PC-9 (cell line): ENCODE measurements at regions not wholly inside any gene's neighbourhood (a gene's known extent, or its start where the extent isn't known, plus 50 kb on each side); places are given as distances from the start of the nearest gene placed in this dataset.

Experiments
- BruUV-seq: library from RNA; stranded (reverse); fragments of 400-500 nt; replicated peaks from 2 replicates; lab custom pipeline; 2021; lab: Mats Ljungman, UMichigan
- CTCF ChIA-PET: fragments of 300-600 bp; sonication (Branson Sonifier 250); formaldehyde crosslinking; loops from one replicate; lab custom pipeline; 2022; ENCODE audit warnings: antibody characterized with exemption; lab: Charles Lee
- POLR2A ChIA-PET: fragments of 300-600 bp; sonication (Branson Sonifier 250); formaldehyde crosslinking; loops from one replicate; lab custom pipeline; 2022; ENCODE audit warnings: antibody characterized with exemption; ENCODE audit not compliant: unreplicated experiment; lab: Charles Lee
- DNase-seq, 2 experiments: peaks; one replicate each; pipeline versions ENCODE4 v3.0.0 to v3.0.0-alpha.2; 2015 to 2022; ENCODE audit warnings: mixed read lengths in 1 of 2
- H2AFZ ChIP-seq: fragments of 200-600 bp; sonication (generic); 2 replicates; pipeline ENCODE4 v1.8.1; 2017; ENCODE audit warnings: antibody characterized with exemption
- H3F3A ChIP-seq: fragments of 200-600 bp; sonication (generic); 2 replicates; pipeline ENCODE4 v1.8.1; 2017; ENCODE audit warnings: antibody characterized with exemption, mild to moderate bottlenecking, low read depth; ENCODE audit not compliant: insufficient read depth
- H3K27ac ChIP-seq: fragments of 200-600 bp; sonication (generic); 2 replicates; pipeline ENCODE4 v1.6.1; 2016; ENCODE audit warnings: mixed run types
- H3K27me3 ChIP-seq: fragments of 200-600 bp; sonication (generic); 2 replicates; pipeline ENCODE4 v1.6.1; 2016; ENCODE audit warnings: low read depth, mixed run types; ENCODE audit not compliant: insufficient read depth
- H3K36me3 ChIP-seq: fragments of 200-600 bp; sonication (generic); 2 replicates; pipeline ENCODE4 v1.6.1; 2016; ENCODE audit warnings: low read depth, mixed run types
- H3K4me1 ChIP-seq: fragments of 200-600 bp; sonication (generic); replicated peaks from 2 replicates; pipeline ENCODE4 v1.6.1; 2016; ENCODE audit warnings: mixed run types; ENCODE audit not compliant: insufficient read depth
- H3K4me2 ChIP-seq: fragments of 200-600 bp; sonication (generic); 2 replicates; pipeline ENCODE4 v1.6.1; 2017; ENCODE audit warnings: mixed run types
- H3K4me3 ChIP-seq: fragments of 200-600 bp; sonication (generic); 2 replicates; pipeline ENCODE4 v1.6.1; 2016; ENCODE audit warnings: mixed run types
- H3K79me2 ChIP-seq: fragments of 200-600 bp; sonication (generic); 2 replicates; pipeline ENCODE4 v1.6.1; 2017; ENCODE audit warnings: low read depth, mixed run types
- H3K9me2 ChIP-seq: fragments of 200-600 bp; sonication (generic); 2 replicates; pipeline ENCODE4 v1.8.1; 2017; ENCODE audit warnings: mild to moderate bottlenecking; ENCODE audit not compliant: insufficient read depth
- H3K9me3 ChIP-seq: fragments of 200-600 bp; sonication (generic); 2 replicates; pipeline ENCODE4 v1.8.1; 2016; ENCODE audit warnings: low read depth; ENCODE audit not compliant: insufficient read depth
- H4K20me1 ChIP-seq: fragments of 200-600 bp; sonication (generic); 2 replicates; pipeline ENCODE4 v1.8.1; 2017; ENCODE audit not compliant: insufficient read depth
- EZH2 ChIP-seq: fragments of 200-600 bp; sonication (generic); IDR thresholded peaks from 2 replicates; pipeline ENCODE4 v1.8.0; 2017; ENCODE audit warnings: antibody characterized with exemption, low read depth
- intact Hi-C: fragments of 100-400 bp; cut with micrococcal nuclease; formaldehyde crosslinking; loops from one replicate; pipeline ENCODE4 v1.10.0; 2022; ENCODE audit not compliant: unreplicated experiment
- TF ChIP-seq, protein P1 (sequence below): fragments of 200-600 bp; sonication (generic); conservative IDR thresholded peaks from 2 replicates; pipeline ENCODE4 v1.6.1; 2017; ENCODE audit warnings: mixed run types, antibody characterized with exemption, mild to moderate bottlenecking, moderate library complexity

DNA sequence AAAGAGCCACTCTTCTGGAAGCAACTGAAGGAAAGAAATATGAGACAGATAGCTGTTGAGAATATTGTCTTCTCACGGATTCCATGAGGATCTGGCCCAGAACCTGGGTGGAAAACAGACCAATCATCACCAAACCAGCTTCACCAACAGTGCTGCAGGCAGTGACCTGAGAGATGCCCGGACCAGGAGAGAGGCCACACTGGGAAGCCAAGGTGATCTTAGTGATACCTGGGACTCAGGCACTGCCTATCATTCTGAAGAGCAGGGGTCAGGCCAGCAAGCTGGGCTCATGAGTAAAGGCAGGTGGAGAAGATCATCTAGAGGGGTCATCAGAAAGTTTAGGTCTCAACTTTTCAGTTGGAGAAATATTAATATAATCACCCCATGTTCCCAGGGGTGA lies 595.8 kb upstream of the CADM1 start:
- no peak for TF ChIP-seq EZH2
- TF ChIP-seq, protein P1, sequence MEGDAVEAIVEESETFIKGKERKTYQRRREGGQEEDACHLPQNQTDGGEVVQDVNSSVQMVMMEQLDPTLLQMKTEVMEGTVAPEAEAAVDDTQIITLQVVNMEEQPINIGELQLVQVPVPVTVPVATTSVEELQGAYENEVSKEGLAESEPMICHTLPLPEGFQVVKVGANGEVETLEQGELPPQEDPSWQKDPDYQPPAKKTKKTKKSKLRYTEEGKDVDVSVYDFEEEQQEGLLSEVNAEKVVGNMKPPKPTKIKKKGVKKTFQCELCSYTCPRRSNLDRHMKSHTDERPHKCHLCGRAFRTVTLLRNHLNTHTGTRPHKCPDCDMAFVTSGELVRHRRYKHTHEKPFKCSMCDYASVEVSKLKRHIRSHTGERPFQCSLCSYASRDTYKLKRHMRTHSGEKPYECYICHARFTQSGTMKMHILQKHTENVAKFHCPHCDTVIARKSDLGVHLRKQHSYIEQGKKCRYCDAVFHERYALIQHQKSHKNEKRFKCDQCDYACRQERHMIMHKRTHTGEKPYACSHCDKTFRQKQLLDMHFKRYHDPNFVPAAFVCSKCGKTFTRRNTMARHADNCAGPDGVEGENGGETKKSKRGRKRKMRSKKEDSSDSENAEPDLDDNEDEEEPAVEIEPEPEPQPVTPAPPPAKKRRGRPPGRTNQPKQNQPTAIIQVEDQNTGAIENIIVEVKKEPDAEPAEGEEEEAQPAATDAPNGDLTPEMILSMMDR, result no peak
- no peaks in the 10 kb centered on the region for H3K9me3 ChIP-seq
- no peak overlapping the region for H3K4me2 ChIP-seq
- ChIA-PET CTCF (interaction anchor here (0.7 kb wide), 1 partner anchor 541 kb away, joined by 6 read pairs; no protein-coding TSS in a partner anchor), POLR2A (no interaction called here)
- H3K27ac ChIP-seq, result no peak overlapping the region
- H2AFZ ChIP-seq, result no peak overlapping the region
- no peak for DNase-seq
- no peaks in the 10 kb centered on the region for H3K9me2 ChIP-seq
- peaks cover 20% of the 10 kb centered on the region; the same call in 1 of the 2 replicates for H3K27me3 ChIP-seq
- intact Hi-C loops, result no loop called here
- no peaks in the 10 kb centered on the region for H3K4me1 ChIP-seq
- no peak overlapping the region for H3K4me3 ChIP-seq
- H3K36me3 ChIP-seq, result no peaks in the 10 kb centered on the region
- no peaks in the 10 kb centered on the region for H3F3A ChIP-seq
- no TSS peak for BruUV-seq
- no peaks in the 10 kb centered on the region for H3K79me2 ChIP-seq
- H4K20me1 ChIP-seq, result no peaks in the 10 kb centered on the region

DNA sequence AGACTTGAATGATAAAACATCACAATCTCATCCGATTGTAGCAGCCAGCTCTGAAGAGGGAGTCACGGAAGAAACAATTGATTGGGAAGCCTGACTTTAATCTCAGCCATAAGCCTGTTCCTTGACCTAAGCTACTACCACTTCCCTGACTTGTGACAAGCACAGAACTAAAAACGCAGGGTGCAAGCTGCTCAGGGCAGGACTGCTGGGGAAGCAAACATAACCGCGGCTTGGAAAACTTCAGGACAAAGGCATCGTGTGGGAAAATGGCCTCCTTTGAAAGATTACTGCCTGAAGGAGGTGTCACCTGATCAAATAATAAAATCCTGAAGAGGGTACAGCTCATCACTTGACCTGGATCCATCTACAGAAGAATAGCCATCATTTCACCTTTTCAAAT lies 595.3 kb upstream of the CADM1 start:
- Histone ChIP-seq H3K36me3 (no peaks in the 10 kb centered on the region), H4K20me1 (no peaks in the 10 kb centered on the region), H3K79me2 (no peaks in the 10 kb centered on the region), H3K4me2 (no peak overlapping the region), H2AFZ (no peak overlapping the region), H3K27me3 (peaks cover 24% of the 10 kb centered on the region; the same call in 1 of the 2 replicates), H3K27ac (no peak overlapping the region), H3F3A (no peaks in the 10 kb centered on the region), H3K9me2 (no peaks in the 10 kb centered on the region), H3K4me1 (no peaks in the 10 kb centered on the region), H3K4me3 (no peak overlapping the region), H3K9me3 (no peaks in the 10 kb centered on the region)
- BruUV-seq, result no TSS peak
- TF ChIP-seq EZH2, result no peak
- TF ChIP-seq, protein P1, result no peak
- DNase-seq, result no peak
- intact Hi-C loops, result no loop called here
- ChIA-PET POLR2A (no interaction called here), CTCF (interaction anchor here (0.7 kb wide), 1 partner anchor 542 kb away, joined by 6 read pairs; no protein-coding TSS in a partner anchor)

DNA sequence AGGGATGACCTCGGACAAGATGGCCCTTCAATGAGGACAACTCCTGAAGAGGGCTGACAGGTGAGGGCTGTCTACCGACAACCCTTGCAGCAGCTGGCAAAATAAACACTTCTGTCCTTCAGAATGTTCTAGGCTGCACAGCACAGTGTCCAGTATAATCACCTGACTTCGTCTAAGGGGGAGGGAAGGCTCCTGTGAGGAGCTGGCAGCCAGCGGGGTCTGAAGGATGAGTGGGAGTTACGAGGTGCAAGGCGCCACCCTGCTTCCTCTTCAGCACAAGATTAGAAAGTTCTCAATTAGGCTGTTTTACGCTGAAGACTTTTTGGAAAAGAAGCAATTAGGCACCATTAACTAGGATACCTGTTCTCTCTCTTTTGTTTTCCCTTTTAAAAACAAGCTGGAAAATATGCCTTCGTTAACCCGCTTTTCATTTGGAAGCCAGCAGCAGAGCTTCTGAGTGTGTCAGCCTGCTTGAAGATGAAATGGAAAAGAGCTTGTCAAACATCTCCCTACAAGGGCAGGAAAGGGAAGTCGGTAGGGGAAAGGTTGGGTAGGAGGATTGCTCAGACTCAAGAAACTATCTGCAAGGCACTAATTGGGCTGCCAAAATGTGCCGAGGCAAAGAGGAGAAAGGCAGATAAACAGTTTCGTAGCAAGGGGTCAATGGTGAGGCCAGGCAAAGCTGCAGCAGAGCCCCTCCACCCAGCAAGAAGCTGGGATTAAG lies 592.2 kb upstream of the CADM1 start:
- POLR2A ChIA-PET, result no interaction called here
- Histone ChIP-seq H3K27me3 (peaks cover 26% of the 10 kb centered on the region; the same call in 1 of the 2 replicates), H3K9me3 (no peaks in the 10 kb centered on the region), H4K20me1 (no peaks in the 10 kb centered on the region), H3K27ac (no peak overlapping the region), H3K4me3 (no peak overlapping the region), H2AFZ (no peak overlapping the region), H3K79me2 (no peaks in the 10 kb centered on the region), H3K36me3 (no peaks in the 10 kb centered on the region), H3F3A (no peaks in the 10 kb centered on the region), H3K4me1 (no peaks in the 10 kb centered on the region), H3K9me2 (no peaks in the 10 kb centered on the region), H3K4me2 (no peak overlapping the region)
- intact Hi-C loops, result no loop called here
- TF ChIP-seq EZH2, result no peak
- TF ChIP-seq, protein P1, result no peak
- no TSS peak for BruUV-seq
- CTCF ChIA-PET, result no interaction called here
- no peak for DNase-seq
